ENCODE measurements at regions not wholly inside any gene's neighbourhood (a gene's known extent, or its start where the extent isn't known, plus 50 kb on each side); places are given as distances from the start of the nearest gene placed in this dataset.

DNA sequence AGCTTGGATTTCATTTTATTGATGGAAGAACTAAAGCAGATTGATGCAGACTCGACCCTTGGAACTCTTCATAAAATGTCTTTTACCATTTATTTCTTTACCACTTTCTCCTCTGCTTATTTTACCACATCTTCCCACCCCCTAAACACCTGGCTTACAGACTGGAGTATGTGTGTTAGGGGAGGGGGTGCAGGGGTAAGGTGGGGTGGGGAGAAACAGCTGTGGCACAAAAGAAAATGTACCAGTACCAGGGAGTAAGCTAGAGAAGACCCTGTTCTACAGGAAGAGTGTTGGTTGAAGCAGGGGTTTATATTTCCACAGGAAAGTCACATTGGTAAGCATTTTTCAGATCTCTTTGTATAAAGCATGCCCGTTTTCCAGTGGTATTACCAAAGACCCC is 312.7 kb upstream of the MTNR1B start:
- Histone ChIP-seq H3K27me3 (no peaks in the 10 kb centered on the region), H3K36me3 (no peaks in the 10 kb centered on the region), H3K4me3 (no peak overlapping the region), H3K4me1 (no peaks in the 10 kb centered on the region), H3K9me3 (no peaks in the 10 kb centered on the region), H3K27ac (no peak overlapping the region)
- intact Hi-C loops (cut with DNase I): no loop called here
- TF ChIP-seq, protein P1, sequence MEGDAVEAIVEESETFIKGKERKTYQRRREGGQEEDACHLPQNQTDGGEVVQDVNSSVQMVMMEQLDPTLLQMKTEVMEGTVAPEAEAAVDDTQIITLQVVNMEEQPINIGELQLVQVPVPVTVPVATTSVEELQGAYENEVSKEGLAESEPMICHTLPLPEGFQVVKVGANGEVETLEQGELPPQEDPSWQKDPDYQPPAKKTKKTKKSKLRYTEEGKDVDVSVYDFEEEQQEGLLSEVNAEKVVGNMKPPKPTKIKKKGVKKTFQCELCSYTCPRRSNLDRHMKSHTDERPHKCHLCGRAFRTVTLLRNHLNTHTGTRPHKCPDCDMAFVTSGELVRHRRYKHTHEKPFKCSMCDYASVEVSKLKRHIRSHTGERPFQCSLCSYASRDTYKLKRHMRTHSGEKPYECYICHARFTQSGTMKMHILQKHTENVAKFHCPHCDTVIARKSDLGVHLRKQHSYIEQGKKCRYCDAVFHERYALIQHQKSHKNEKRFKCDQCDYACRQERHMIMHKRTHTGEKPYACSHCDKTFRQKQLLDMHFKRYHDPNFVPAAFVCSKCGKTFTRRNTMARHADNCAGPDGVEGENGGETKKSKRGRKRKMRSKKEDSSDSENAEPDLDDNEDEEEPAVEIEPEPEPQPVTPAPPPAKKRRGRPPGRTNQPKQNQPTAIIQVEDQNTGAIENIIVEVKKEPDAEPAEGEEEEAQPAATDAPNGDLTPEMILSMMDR (IDR thresholded peaks at IDR 0.05): no peak
- ATAC-seq: no peak
- 78 to 85% methylated on average over 2 of the region's 2 CpGs for WGBS, 2 donors
- DNase-seq: no peak

DNA sequence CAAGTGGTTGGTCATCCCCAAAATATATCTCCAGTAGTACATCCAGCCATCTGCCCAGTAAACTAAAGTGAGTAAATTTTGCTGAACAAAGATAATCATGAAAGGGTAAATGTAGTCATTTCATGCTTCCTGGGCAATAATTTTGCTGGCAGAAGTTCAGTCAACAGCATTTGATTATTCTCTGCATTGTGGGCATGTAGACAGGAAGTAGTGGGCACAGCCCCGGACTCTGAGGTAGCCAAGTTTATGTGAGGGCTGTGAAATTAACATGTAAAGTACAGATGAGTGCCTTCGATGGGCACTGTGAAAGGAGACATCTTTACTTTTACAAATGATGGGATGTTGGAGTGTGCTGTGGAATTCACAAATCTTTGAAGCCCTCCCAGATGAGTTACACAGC is 312.2 kb upstream of the MTNR1B start:
- intact Hi-C loops (cut with DNase I): no loop called here
- Histone ChIP-seq H3K9me3 (no peaks in the 10 kb centered on the region), H3K4me1 (no peaks in the 10 kb centered on the region)

DNA sequence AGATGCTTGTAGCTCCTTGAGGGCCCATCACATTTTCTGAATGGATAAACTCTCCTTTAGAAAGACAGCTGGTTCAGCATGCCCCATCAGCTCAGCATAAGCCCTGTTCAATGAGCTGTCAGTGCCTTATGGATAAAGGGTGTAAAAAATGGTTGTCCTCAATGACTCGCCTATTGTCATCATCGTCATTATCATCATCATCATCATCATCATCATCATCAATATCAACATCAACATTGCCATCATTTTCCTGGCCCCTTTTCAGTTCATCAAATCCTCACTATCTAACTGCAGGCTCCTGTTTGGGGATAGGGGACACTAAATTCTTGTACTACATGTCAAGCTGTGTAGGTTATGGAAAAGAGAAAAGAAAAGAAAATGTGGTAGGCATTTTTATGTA is 310.7 kb upstream of the MTNR1B start:
- WGBS, 2 donors: 87 to 96% methylated on average over 2 of the region's 2 CpGs
- intact Hi-C loops (cut with DNase I): no loop called here
- Histone ChIP-seq H3K4me3 (no peak overlapping the region), H3K4me1 (no peaks in the 10 kb centered on the region), H3K27me3 (no peaks in the 10 kb centered on the region), H3K27ac (no peak overlapping the region), H3K36me3 (no peaks in the 10 kb centered on the region), H3K9me3 (no peaks in the 10 kb centered on the region)
- ATAC-seq (no peak), DNase-seq (no peak)
- TF ChIP-seq, protein P1 (IDR thresholded peaks at IDR 0.05): no peak

More for the DNA sequence above, 312.2 kb upstream of the MTNR1B start:
- TF ChIP-seq, protein P1 (IDR thresholded peaks at IDR 0.05): no peak
- Histone ChIP-seq H3K4me3 (no peak overlapping the region), H3K27me3 (no peaks in the 10 kb centered on the region), H3K36me3 (no peaks in the 10 kb centered on the region), H3K27ac (no peak overlapping the region)
- 75 to 81% methylated on average over 2 of the region's 2 CpGs for WGBS, 2 donors
- no peak for ATAC-seq
- DNase-seq: no peak

DNA sequence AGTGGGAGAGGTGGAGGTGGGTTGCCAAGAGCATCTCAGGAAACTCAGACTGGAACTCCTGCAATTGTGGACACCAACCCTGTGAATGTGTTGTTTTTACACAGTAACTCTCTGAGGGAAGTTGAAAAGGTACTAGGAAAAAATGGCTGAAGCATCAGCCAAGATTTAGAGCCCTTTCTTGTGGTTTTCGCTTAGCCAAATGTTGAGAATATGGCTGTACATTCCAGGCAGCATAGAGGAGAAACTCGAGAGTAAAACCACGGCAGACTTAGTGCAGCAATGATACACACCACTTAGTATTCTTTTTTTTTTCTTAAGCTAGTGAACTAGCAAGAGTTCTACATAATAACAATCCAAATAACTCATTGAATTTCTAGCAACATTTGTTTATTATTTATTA is 309.7 kb upstream of the MTNR1B start:
- TF ChIP-seq, protein P1 (IDR thresholded peaks at IDR 0.05): no peak
- no peaks in the 10 kb centered on the region for H3K4me1 ChIP-seq
- ATAC-seq (no peak), DNase-seq (no peak)
- no peaks in the 10 kb centered on the region for H3K9me3 ChIP-seq
- H3K4me3 ChIP-seq: no peak overlapping the region
- 87 to 89% methylated on average over 3 of the region's 3 CpGs for WGBS, 2 donors
- intact Hi-C loops (cut with DNase I): no loop called here
- no peaks in the 10 kb centered on the region for H3K36me3 ChIP-seq
- no peak overlapping the region for H3K27ac ChIP-seq
- H3K27me3 ChIP-seq: no peaks in the 10 kb centered on the region
